CD4-positive, alpha-beta T cell (primary cell): ENCODE measurements at regions not wholly inside any gene's neighbourhood (a gene's known extent, or its start where the extent isn't known, plus 50 kb on each side); places are given as distances from the start of the nearest gene placed in this dataset.

Experiments used
- ATAC-seq: fragments of 200-7000 bp; cut with Tn5 transposase; one replicate; pipeline ENCODE4 v1.10.0; 2022; ENCODE audit warnings: mild to moderate bottlenecking; ENCODE audit not compliant: poor library complexity
- CTCF ChIA-PET: fragments of 350-600 bp; sonication (Branson Sonifier 250); formaldehyde crosslinking; loops from one replicate; lab custom pipeline; 2021; ENCODE audit warnings: antibody characterized with exemption, inconsistent platforms; lab: Charles Lee
- POLR2A ChIA-PET: fragments of 350-600 bp; sonication (Branson Sonifier 250); formaldehyde crosslinking; loops from one replicate; lab custom pipeline; 2021; ENCODE audit warnings: antibody characterized with exemption, inconsistent platforms; lab: Charles Lee
- DNase-seq, 14 experiments: peaks; one replicate each; pipeline ENCODE4 v3.0.0-alpha.2; 2013 to 2020; ENCODE audit warnings: mixed read lengths in 2 of 14
- H3K27ac ChIP-seq, 2 donors: one replicate each; pipeline versions ENCODE4 v1.5.1 to v1.7.0; 2013; ENCODE audit warnings: low read length in 2 of 2, low read depth in 1 of 2, mild to moderate bottlenecking in 1 of 2
- H3K27me3 ChIP-seq, 2 experiments: 1 replicate in 1 of 2; 2 replicates in 1 of 2; pipeline versions ENCODE4 v1.6.1 to v1.7.0; 2013; ENCODE audit warnings: low read length in 2 of 2, control low read depth in 1 of 2, mild to moderate bottlenecking in 1 of 2, moderate library complexity in 1 of 2; ENCODE audit not compliant: insufficient read depth in 2 of 2, control insufficient read depth in 1 of 2
- H3K36me3 ChIP-seq: one replicate; pipeline ENCODE4 v1.6.1; 2013; ENCODE audit warnings: low read length, control low read depth; ENCODE audit not compliant: insufficient read depth
- H3K4me1 ChIP-seq: one replicate; pipeline ENCODE4 v1.6.1; 2013; ENCODE audit warnings: low read length, control low read depth; ENCODE audit not compliant: insufficient read depth
- H3K4me3 ChIP-seq: one replicate; pipeline ENCODE4 v1.5.1; 2013; ENCODE audit warnings: mild to moderate bottlenecking, low read length, moderate library complexity
- H3K9me3 ChIP-seq, 2 experiments: 1 replicate in 1 of 2; 2 replicates in 1 of 2; pipeline versions ENCODE4 v1.6.1 to v1.7.0; 2013; ENCODE audit warnings: low read length in 2 of 2, mild to moderate bottlenecking in 2 of 2, control low read depth in 1 of 2, moderate library complexity in 1 of 2; ENCODE audit not compliant: control insufficient read depth in 1 of 2, insufficient read depth in 1 of 2
- H3K27ac Mint-ChIP-seq: one replicate; pipeline ENCODE4 v1.8.0; 2020; ENCODE audit warnings: mixed read lengths
- H3K27me3 Mint-ChIP-seq: one replicate; pipeline ENCODE4 v1.8.0; 2021; ENCODE audit warnings: mixed read lengths
- H3K36me3 Mint-ChIP-seq: one replicate; pipeline ENCODE4 v1.8.0; 2021; ENCODE audit warnings: low read depth, mixed read lengths
- H3K4me1 Mint-ChIP-seq: one replicate; pipeline ENCODE4 v1.8.0; 2021; ENCODE audit warnings: low read depth, mixed read lengths
- H3K4me3 Mint-ChIP-seq: one replicate; pipeline ENCODE4 v1.8.0; 2020; ENCODE audit warnings: mild to moderate bottlenecking, mixed read lengths
- H3K9me3 Mint-ChIP-seq: one replicate; pipeline ENCODE4 v1.8.0; 2020; ENCODE audit warnings: mixed read lengths
- intact Hi-C, 2 experiments: fragments of 100-400 bp; cut with DNase I in 1 of 2; cut with micrococcal nuclease in 1 of 2; formaldehyde crosslinking; loops; one replicate each; pipeline versions ENCODE4 v1.15.1 to v1.9.0; 2023 to 2025; cut with DNase I, micrococcal nuclease
- TF ChIP-seq, protein P1 (sequence below): fragments of 200-600 bp; IDR thresholded peaks from one replicate; pipeline ENCODE4 v1.8.0; 2022; ENCODE audit warnings: antibody characterized with exemption, mild to moderate bottlenecking

DNA sequence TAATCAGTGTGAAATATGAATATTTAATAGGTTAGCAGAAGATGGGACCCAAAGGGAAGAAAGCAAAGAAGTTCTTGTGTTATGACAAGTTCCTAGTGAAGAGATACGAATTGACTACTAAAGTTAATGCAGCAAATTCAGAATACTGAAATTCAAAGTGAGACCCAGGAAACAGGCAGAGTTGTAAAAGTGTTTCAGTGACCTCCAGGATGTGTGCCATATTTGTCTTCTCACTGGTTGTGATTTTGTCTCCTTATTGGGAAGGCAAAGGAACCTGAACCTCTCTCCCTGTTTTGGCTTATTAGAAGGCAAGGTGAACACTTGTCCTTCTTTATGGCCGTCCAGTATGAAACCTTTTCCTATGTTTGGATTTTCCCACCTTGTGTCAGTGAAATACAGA, 51.8 kb upstream of the DTNBP1 start:
- Histone ChIP-seq H3K4me3 (no peak overlapping the region), H3K4me1 (no peaks in the 10 kb centered on the region), H3K9me3 (peaks cover 0 to 4% of the 10 kb centered on the region in 2 experiments), H3K27ac (no peak overlapping the region), H3K27me3 (no peaks in the 10 kb centered on the region), H3K36me3 (no peaks in the 10 kb centered on the region)
- intact Hi-C loops, result no loop called here
- no peak overlapping the region for H3K4me3 Mint-ChIP-seq
- no peak overlapping the region for H3K27ac Mint-ChIP-seq
- ATAC-seq (no peak), DNase-seq (no peak)
- ChIA-PET POLR2A (no interaction called here), CTCF (no interaction called here)
- no peaks in the 10 kb centered on the region for H3K4me1 Mint-ChIP-seq
- TF ChIP-seq, protein P1, sequence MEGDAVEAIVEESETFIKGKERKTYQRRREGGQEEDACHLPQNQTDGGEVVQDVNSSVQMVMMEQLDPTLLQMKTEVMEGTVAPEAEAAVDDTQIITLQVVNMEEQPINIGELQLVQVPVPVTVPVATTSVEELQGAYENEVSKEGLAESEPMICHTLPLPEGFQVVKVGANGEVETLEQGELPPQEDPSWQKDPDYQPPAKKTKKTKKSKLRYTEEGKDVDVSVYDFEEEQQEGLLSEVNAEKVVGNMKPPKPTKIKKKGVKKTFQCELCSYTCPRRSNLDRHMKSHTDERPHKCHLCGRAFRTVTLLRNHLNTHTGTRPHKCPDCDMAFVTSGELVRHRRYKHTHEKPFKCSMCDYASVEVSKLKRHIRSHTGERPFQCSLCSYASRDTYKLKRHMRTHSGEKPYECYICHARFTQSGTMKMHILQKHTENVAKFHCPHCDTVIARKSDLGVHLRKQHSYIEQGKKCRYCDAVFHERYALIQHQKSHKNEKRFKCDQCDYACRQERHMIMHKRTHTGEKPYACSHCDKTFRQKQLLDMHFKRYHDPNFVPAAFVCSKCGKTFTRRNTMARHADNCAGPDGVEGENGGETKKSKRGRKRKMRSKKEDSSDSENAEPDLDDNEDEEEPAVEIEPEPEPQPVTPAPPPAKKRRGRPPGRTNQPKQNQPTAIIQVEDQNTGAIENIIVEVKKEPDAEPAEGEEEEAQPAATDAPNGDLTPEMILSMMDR, result no peak
- H3K36me3 Mint-ChIP-seq, result no peaks in the 10 kb centered on the region
- H3K27me3 Mint-ChIP-seq, result peaks cover 8% of the 10 kb centered on the region
- H3K9me3 Mint-ChIP-seq, result peaks cover 5% of the 10 kb centered on the region

DNA sequence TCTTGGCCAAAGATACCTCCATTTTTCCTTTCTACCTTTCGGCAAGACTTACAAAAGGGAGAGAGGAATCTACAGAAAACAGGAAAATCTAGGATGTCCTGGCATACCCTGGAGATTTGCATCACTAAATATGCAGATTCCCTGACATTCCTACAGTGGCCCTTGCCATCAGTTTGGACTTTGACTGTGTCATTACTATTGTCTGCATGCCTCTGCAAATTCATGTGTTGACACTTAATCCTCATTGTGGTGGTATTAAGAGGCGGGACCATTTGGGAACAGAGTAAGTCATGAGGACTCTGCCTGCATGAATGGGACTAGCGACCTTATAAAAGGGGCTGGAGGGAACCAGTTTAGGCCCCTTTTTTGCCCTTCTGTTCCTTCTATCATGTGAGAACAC, 50.5 kb upstream of the DTNBP1 start:
- TF ChIP-seq, protein P1, result no peak
- H3K9me3 ChIP-seq, result peaks cover 0 to 4% of the 10 kb centered on the region in 2 experiments
- DNase-seq (no peak), ATAC-seq (no peak)
- Mint-ChIP-seq H3K27ac (no peak overlapping the region), H3K36me3 (no peaks in the 10 kb centered on the region), H3K4me3 (no peak overlapping the region), H3K4me1 (no peaks in the 10 kb centered on the region), H3K9me3 (peaks cover 5% of the 10 kb centered on the region), H3K27me3 (peaks cover 8% of the 10 kb centered on the region)
- H3K4me1 ChIP-seq, result no peaks in the 10 kb centered on the region
- no peaks in the 10 kb centered on the region for H3K36me3 ChIP-seq
- POLR2A ChIA-PET, result no interaction called here
- H3K27me3 ChIP-seq, result no peaks in the 10 kb centered on the region
- no peak overlapping the region for H3K4me3 ChIP-seq
- intact Hi-C loops, result no loop called here
- CTCF ChIA-PET, result no interaction called here
- H3K27ac ChIP-seq, result no peak overlapping the region

GRCh38 chr6:15712797-15713196, 50.0 kb upstream of the DTNBP1 start:
- Mint-ChIP-seq H3K27ac (no peak overlapping the region), H3K27me3 (peaks cover 8% of the 10 kb centered on the region), H3K4me1 (no peaks in the 10 kb centered on the region), H3K36me3 (no peaks in the 10 kb centered on the region), H3K9me3 (peaks cover 5% of the 10 kb centered on the region), H3K4me3 (no peak overlapping the region)
- Histone ChIP-seq H3K27me3 (no peaks in the 10 kb centered on the region), H3K36me3 (no peaks in the 10 kb centered on the region), H3K9me3 (peaks cover 0 to 4% of the 10 kb centered on the region in 2 experiments), H3K27ac (no peak overlapping the region), H3K4me1 (no peaks in the 10 kb centered on the region), H3K4me3 (no peak overlapping the region)
- POLR2A ChIA-PET, result no interaction called here
- CTCF ChIA-PET, result no interaction called here
- no peak for ATAC-seq
- TF ChIP-seq, protein P1, result no peak
- DNase-seq, result no peak
- intact Hi-C loops, result no loop called here
